ENCODE measurements at regions not wholly inside any gene's neighbourhood (a gene's known extent, or its start where the extent isn't known, plus 50 kb on each side); places are given as distances from the start of the nearest gene placed in this dataset.

- no peak overlapping the region for H3K27ac ChIP-seq (ENCODE audit: poor library complexity, severe bottlenecking)
- H3K9me3 ChIP-seq (ENCODE audit: severe bottlenecking), result no peaks in the 10 kb centered on the region
- TF ChIP-seq CTCF (IDR thresholded peaks at IDR 0.05; ENCODE audit: poor library complexity, severe bottlenecking), result no peak
- ATAC-seq (ENCODE audit: low read depth) (no peak), DNase-seq (ENCODE audit: low spot score) (no peak)
- no peaks in the 10 kb centered on the region for H3K4me1 ChIP-seq (ENCODE audit: insufficient read depth, poor library complexity, severe bottlenecking)
- peaks cover 4% of the 10 kb centered on the region for H3K27me3 ChIP-seq (ENCODE audit: insufficient read depth, poor library complexity, severe bottlenecking)
- H3K4me3 ChIP-seq (ENCODE audit: severe bottlenecking), result no peak overlapping the region
- H3K36me3 ChIP-seq (ENCODE audit: low read depth), result no peaks in the 10 kb centered on the region
Observed at GRCh38 chrY:19899011-19899410, 154.5 kb upstream of the KDM5D start.

- no peak for TF ChIP-seq CTCF (IDR thresholded peaks at IDR 0.05; ENCODE audit: poor library complexity, severe bottlenecking)
Observed at GRCh38 chrY:19892076-19892964, 147.8 kb upstream of the KDM5D start.

GRCh38 chrY:19882145-19882544 lies 137.6 kb upstream of the KDM5D start:
- Histone ChIP-seq H3K9me3 (ENCODE audit: severe bottlenecking) (no peaks in the 10 kb centered on the region), H3K36me3 (ENCODE audit: low read depth) (no peaks in the 10 kb centered on the region), H3K27ac (ENCODE audit: poor library complexity, severe bottlenecking) (no peak overlapping the region), H3K4me1 (ENCODE audit: insufficient read depth, poor library complexity, severe bottlenecking) (no peaks in the 10 kb centered on the region), H3K4me3 (ENCODE audit: severe bottlenecking) (no peak overlapping the region), H3K27me3 (ENCODE audit: insufficient read depth, poor library complexity, severe bottlenecking) (peaks cover 5% of the 10 kb centered on the region)
- DNase-seq (ENCODE audit: low spot score) (no peak), ATAC-seq (ENCODE audit: low read depth) (no peak)
- TF ChIP-seq CTCF (IDR thresholded peaks at IDR 0.05; ENCODE audit: poor library complexity, severe bottlenecking), result no peak

More at GRCh38 chrY:19892076-19892964, 147.8 kb upstream of the KDM5D start:
- H3K4me3 ChIP-seq (ENCODE audit: severe bottlenecking), result no peak overlapping the region
- DNase-seq (ENCODE audit: low spot score), result no peak
- H3K27ac ChIP-seq (ENCODE audit: poor library complexity, severe bottlenecking), result no peak overlapping the region
- H3K27me3 ChIP-seq (ENCODE audit: insufficient read depth, poor library complexity, severe bottlenecking), result peaks cover 1% of the 10 kb centered on the region
- H3K36me3 ChIP-seq (ENCODE audit: low read depth), result no peaks in the 10 kb centered on the region
- ATAC-seq (ENCODE audit: low read depth), result no peak
- no peaks in the 10 kb centered on the region for H3K4me1 ChIP-seq (ENCODE audit: insufficient read depth, poor library complexity, severe bottlenecking)
- H3K9me3 ChIP-seq (ENCODE audit: severe bottlenecking), result no peaks in the 10 kb centered on the region

- Histone ChIP-seq H3K27me3 (ENCODE audit: insufficient read depth, poor library complexity, severe bottlenecking) (no peaks in the 10 kb centered on the region), H3K4me3 (ENCODE audit: severe bottlenecking) (no peak overlapping the region), H3K27ac (ENCODE audit: poor library complexity, severe bottlenecking) (no peak overlapping the region), H3K9me3 (ENCODE audit: severe bottlenecking) (no peaks in the 10 kb centered on the region), H3K36me3 (ENCODE audit: low read depth) (no peaks in the 10 kb centered on the region), H3K4me1 (ENCODE audit: insufficient read depth, poor library complexity, severe bottlenecking) (no peaks in the 10 kb centered on the region)
- TF ChIP-seq CTCF (IDR thresholded peaks at IDR 0.05; ENCODE audit: poor library complexity, severe bottlenecking), result no peak
- DNase-seq (ENCODE audit: low spot score) (no peak), ATAC-seq (ENCODE audit: low read depth) (no peak)
Observed at GRCh38 chrY:19869715-19870114, 125.2 kb upstream of the KDM5D start.

- TF ChIP-seq CTCF (IDR thresholded peaks at IDR 0.05; ENCODE audit: poor library complexity, severe bottlenecking), result no peak
- Histone ChIP-seq H3K27ac (ENCODE audit: poor library complexity, severe bottlenecking) (no peak overlapping the region), H3K27me3 (ENCODE audit: insufficient read depth, poor library complexity, severe bottlenecking) (no peaks in the 10 kb centered on the region), H3K36me3 (ENCODE audit: low read depth) (no peaks in the 10 kb centered on the region), H3K9me3 (ENCODE audit: severe bottlenecking) (no peaks in the 10 kb centered on the region), H3K4me1 (ENCODE audit: insufficient read depth, poor library complexity, severe bottlenecking) (no peaks in the 10 kb centered on the region), H3K4me3 (ENCODE audit: severe bottlenecking) (no peak overlapping the region)
- ATAC-seq (ENCODE audit: low read depth), result no peak
- DNase-seq (ENCODE audit: low spot score), result no peak
Observed at GRCh38 chrY:19869281-19869680, 124.8 kb upstream of the KDM5D start.
